ENCODE measurements at regions not wholly inside any gene's neighbourhood (a gene's known extent, or its start where the extent isn't known, plus 50 kb on each side); places are given as distances from the start of the nearest gene placed in this dataset.

DNA sequence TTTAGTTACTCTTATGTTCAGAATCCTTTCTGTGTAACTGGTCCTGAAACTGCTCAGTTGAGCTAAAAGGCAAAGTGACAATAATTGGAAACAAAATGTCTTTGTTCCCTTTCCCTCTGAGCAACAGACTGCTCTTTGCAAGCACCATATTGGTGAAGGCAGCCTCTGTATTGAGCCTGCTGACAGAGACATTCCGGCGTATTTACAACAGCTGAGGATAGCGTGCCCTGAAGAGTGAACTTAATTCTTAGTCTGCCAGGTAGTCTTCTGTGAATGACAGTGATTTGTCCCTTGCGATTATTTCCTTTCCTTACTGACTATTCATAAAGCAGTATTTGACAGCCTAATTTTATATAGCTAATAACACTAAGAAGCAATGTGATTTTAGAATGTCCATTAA, 239.1 kb downstream of the CPS1 start:
- no peak for TF ChIP-seq FOXA1 (IDR thresholded peaks at IDR 0.05)
- TF ChIP-seq FOXM1 (IDR thresholded peaks at IDR 0.05; ENCODE audit: borderline replicate concordance) = no peak
- TF ChIP-seq NFRKB (IDR thresholded peaks at IDR 0.05) = no peak
- no peak for TF ChIP-seq CTBP1 (IDR thresholded peaks at IDR 0.05; ENCODE audit: borderline replicate concordance)
- no peak for TF ChIP-seq ARNT (IDR thresholded peaks at IDR 0.05)
- TF ChIP-seq BHLHE40 (IDR thresholded peaks at IDR 0.05; ENCODE audit: borderline replicate concordance) = no peak
- no peak for TF ChIP-seq TARDBP (IDR thresholded peaks at IDR 0.05)
- TF ChIP-seq, protein P1, sequence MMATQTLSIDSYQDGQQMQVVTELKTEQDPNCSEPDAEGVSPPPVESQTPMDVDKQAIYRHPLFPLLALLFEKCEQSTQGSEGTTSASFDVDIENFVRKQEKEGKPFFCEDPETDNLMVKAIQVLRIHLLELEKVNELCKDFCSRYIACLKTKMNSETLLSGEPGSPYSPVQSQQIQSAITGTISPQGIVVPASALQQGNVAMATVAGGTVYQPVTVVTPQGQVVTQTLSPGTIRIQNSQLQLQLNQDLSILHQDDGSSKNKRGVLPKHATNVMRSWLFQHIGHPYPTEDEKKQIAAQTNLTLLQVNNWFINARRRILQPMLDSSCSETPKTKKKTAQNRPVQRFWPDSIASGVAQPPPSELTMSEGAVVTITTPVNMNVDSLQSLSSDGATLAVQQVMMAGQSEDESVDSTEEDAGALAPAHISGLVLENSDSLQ (IDR thresholded peaks at IDR 0.05) = no peak
- no peak for TF ChIP-seq LEF1 (IDR thresholded peaks at IDR 0.05; ENCODE audit: borderline replicate concordance)
- TF ChIP-seq L3MBTL2 (conservative IDR thresholded peaks at IDR 0.05) = no peak
- no peak for TF ChIP-seq HDGF (IDR thresholded peaks at IDR 0.05; ENCODE audit: borderline replicate concordance)
- no peak for TF ChIP-seq SUZ12 (IDR thresholded peaks at IDR 0.05)
- TF ChIP-seq ELF4 (IDR thresholded peaks at IDR 0.05) = no peak
- no peak for TF ChIP-seq ZNF384 (IDR thresholded peaks at IDR 0.05)
- TF ChIP-seq FOXK2 (IDR thresholded peaks at IDR 0.05) = no peak
- TF ChIP-seq SP1 (IDR thresholded peaks at IDR 0.05) = no peak
- ChIA-PET POLR2A (no interaction called here), CTCF (no interaction called here)
- DNase-seq (ENCODE audit: extremely low spot score) = no peak

DNA sequence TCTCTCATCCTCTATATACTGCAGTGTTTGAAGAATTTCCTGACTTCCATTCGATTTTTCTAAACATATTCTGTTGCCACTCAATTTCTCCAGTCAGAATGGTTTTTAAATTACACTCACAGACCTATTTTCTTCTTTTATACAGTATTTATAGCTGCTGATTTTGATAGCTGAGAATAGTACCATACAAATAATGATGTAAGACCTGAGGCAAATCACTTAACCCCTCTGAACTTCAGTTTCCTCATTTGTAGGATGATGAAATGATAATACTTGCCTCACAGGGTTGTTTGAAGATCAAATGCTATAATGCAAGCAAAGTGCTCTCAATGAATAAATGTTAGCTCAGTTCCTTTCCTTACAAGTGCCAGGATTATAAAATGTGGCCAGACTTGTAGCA, 241.8 kb downstream of the CPS1 start:
- no peak for TF ChIP-seq FOXK2 (IDR thresholded peaks at IDR 0.05)
- TF ChIP-seq ELF4 (IDR thresholded peaks at IDR 0.05) = no peak
- TF ChIP-seq TARDBP (IDR thresholded peaks at IDR 0.05) = no peak
- no peak for TF ChIP-seq CTBP1 (IDR thresholded peaks at IDR 0.05; ENCODE audit: borderline replicate concordance)
- TF ChIP-seq SP1 (IDR thresholded peaks at IDR 0.05) = no peak
- no peak for TF ChIP-seq LEF1 (IDR thresholded peaks at IDR 0.05; ENCODE audit: borderline replicate concordance)
- no peak for TF ChIP-seq L3MBTL2 (conservative IDR thresholded peaks at IDR 0.05)
- no peak for TF ChIP-seq HDGF (IDR thresholded peaks at IDR 0.05; ENCODE audit: borderline replicate concordance)
- TF ChIP-seq ARNT (IDR thresholded peaks at IDR 0.05) = no peak
- TF ChIP-seq ZNF384 (IDR thresholded peaks at IDR 0.05) = no peak
- TF ChIP-seq NFRKB (IDR thresholded peaks at IDR 0.05) = no peak
- no peak for DNase-seq (ENCODE audit: extremely low spot score)
- CTCF ChIA-PET = no interaction called here
- POLR2A ChIA-PET = no interaction called here

DNA sequence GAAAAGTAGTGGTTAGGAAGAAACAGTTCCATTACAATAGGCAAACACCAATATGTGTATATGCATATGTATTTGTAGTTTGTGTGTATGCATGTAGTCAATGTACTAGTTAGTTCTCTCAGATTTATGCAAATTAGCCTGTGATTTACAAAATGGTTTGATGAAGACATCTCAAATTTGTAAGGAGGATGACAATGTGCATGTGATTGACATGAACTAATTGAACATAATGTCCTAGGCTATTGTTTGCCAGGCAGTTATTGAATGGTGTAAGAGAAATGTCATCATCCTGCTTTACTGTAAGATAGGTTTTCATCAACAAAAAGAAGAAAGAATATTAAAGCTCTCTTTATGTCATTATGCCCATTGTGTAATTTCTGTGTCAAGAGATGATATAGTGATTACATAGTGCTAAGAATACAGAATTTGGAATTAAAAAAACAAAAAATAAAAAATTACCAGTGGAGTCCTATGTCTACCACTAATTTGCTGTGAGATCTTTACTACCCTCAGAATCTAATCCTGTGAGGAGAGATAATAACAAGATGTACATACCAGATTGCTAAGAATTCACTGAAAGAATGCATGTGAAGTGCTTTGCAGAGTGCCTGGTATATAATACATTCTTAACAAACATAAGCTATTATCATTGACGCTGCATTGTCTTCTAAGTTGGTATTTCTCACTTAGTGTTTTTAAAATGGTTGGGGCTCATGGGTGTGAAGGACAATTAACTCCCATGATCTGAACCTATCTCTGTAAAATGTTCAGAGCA, 258.0 kb downstream of the CPS1 start:
- POLR2A ChIA-PET = no interaction called here
- TF ChIP-seq NFRKB (IDR thresholded peaks at IDR 0.05) = no peak
- DNase-seq (ENCODE audit: extremely low spot score) = no peak
- CTCF ChIA-PET = no interaction called here

DNA sequence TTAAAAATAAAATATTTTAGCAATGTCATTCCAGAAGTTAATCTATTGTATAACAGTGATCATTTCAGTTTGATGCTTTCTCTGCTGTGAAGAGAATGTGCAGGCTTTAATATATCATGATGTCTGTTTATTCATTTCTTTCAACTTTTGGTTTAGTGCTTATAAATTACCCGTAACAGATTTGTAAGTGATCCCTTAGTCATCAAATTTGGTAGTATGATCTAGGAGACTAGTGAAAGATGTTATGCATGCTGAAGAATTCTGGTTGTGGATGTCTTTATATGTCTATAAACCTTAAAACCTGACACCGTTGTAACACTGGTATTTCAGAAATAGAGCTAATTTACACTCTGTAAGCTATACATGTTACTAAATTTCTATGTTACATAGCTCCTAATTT, 260.4 kb downstream of the CPS1 start:
- no peak for DNase-seq (ENCODE audit: extremely low spot score)
- POLR2A ChIA-PET = no interaction called here
- CTCF ChIA-PET = no interaction called here
- TF ChIP-seq NFRKB (IDR thresholded peaks at IDR 0.05) = no peak
- no peak for TF ChIP-seq FOXK2 (IDR thresholded peaks at IDR 0.05)
- TF ChIP-seq FOXA1 (IDR thresholded peaks at IDR 0.05) = no peak
- TF ChIP-seq, protein P1 (IDR thresholded peaks at IDR 0.05) = no peak
- TF ChIP-seq FOXM1 (IDR thresholded peaks at IDR 0.05; ENCODE audit: borderline replicate concordance) = no peak
- TF ChIP-seq LEF1 (IDR thresholded peaks at IDR 0.05; ENCODE audit: borderline replicate concordance) = no peak
- TF ChIP-seq ELF4 (IDR thresholded peaks at IDR 0.05) = no peak
- TF ChIP-seq CTBP1 (IDR thresholded peaks at IDR 0.05; ENCODE audit: borderline replicate concordance) = no peak
- no peak for TF ChIP-seq SUZ12 (IDR thresholded peaks at IDR 0.05)
- TF ChIP-seq HDGF (IDR thresholded peaks at IDR 0.05; ENCODE audit: borderline replicate concordance) = no peak
- TF ChIP-seq BHLHE40 (IDR thresholded peaks at IDR 0.05; ENCODE audit: borderline replicate concordance) = no peak
- TF ChIP-seq SP1 (IDR thresholded peaks at IDR 0.05) = no peak
- TF ChIP-seq ZNF384 (IDR thresholded peaks at IDR 0.05) = no peak
- no peak for TF ChIP-seq ARNT (IDR thresholded peaks at IDR 0.05)
- no peak for TF ChIP-seq L3MBTL2 (conservative IDR thresholded peaks at IDR 0.05)
- no peak for TF ChIP-seq TARDBP (IDR thresholded peaks at IDR 0.05)

DNA sequence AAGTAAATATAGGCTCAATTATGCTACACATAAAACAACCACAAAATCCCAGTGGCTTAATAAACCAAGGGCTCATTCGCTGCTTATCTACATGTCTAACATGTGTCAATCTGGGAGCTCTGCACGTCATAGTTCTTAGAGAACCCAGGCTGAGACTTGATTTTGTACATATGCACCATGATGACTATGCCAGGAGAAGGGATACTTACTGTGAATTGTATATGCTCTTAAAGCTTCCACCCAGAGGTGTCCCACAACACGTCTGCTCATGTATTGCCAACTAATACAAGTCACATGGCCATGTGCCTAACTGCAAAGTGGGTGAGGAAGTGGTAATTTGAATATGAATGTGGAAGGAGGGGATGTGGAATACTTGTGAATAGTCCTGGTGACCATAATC, 262.1 kb downstream of the CPS1 start:
- DNase-seq (ENCODE audit: extremely low spot score) = no peak
- ChIA-PET CTCF (no interaction called here), POLR2A (no interaction called here)
- TF ChIP-seq HDGF (IDR thresholded peaks at IDR 0.05; ENCODE audit: borderline replicate concordance) (no peak), ZNF384 (IDR thresholded peaks at IDR 0.05) (no peak), L3MBTL2 (conservative IDR thresholded peaks at IDR 0.05) (no peak), SP1 (IDR thresholded peaks at IDR 0.05) (no peak), FOXA1 (IDR thresholded peaks at IDR 0.05) (no peak), FOXM1 (IDR thresholded peaks at IDR 0.05; ENCODE audit: borderline replicate concordance) (no peak), ELF4 (IDR thresholded peaks at IDR 0.05) (no peak)
- TF ChIP-seq, protein P1 (IDR thresholded peaks at IDR 0.05) = no peak

DNA sequence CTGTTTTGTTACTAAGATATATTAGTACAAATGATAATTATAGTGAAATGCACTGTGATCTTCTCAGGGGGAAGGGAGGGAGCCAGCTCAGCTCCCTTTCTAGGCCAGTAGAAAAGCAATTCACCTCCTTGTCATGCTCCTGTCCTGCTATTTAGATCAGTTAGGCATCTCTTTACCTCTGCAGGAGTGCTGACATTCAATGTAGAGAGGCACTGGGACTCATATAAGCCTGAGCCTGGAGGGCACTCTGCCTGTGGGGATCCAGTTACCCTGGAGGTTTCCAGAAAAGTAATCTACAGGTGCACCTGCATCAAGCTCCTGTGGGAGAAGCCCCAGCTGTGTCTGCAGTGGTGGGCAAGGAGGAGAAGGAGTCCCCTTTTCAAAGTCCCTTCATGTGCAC, 277.0 kb downstream of the CPS1 start:
- DNase-seq (ENCODE audit: extremely low spot score) = no peak
- POLR2A ChIA-PET = no interaction called here
- TF ChIP-seq CTBP1 (IDR thresholded peaks at IDR 0.05; ENCODE audit: borderline replicate concordance) = no peak
- TF ChIP-seq, protein P1 (IDR thresholded peaks at IDR 0.05) = no peak
- no peak for TF ChIP-seq SUZ12 (IDR thresholded peaks at IDR 0.05)
- TF ChIP-seq HDGF (IDR thresholded peaks at IDR 0.05; ENCODE audit: borderline replicate concordance) = no peak
- no peak for TF ChIP-seq LEF1 (IDR thresholded peaks at IDR 0.05; ENCODE audit: borderline replicate concordance)
- no peak for TF ChIP-seq ELF4 (IDR thresholded peaks at IDR 0.05)
- TF ChIP-seq ARNT (IDR thresholded peaks at IDR 0.05) = no peak
- no peak for TF ChIP-seq BHLHE40 (IDR thresholded peaks at IDR 0.05; ENCODE audit: borderline replicate concordance)
- CTCF ChIA-PET = no interaction called here
